ENCODE measurements at regions not wholly inside any gene's neighbourhood (a gene's known extent, or its start where the extent isn't known, plus 50 kb on each side); places are given as distances from the start of the nearest gene placed in this dataset.

DNA sequence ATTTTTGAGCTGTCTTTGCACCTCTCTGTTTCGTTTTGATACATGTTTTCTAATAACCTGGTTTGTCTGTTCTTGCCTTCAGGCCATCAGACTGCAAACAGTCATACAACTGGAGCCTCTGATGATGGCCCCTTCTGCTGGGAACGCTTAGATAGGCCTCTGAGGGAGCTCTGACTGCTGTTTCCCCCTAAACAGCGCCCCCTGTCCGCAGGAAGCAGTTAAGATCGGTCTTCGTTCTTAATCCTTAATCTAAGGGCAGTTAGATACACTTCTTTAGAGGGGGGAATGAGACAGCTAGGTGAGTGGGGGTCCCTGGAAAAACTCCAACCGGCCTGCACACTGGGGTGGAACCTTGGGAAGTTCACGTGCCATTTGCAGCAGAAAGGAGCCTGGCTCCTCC lies 1338.8 kb upstream of the SEL1L start:
- Histone ChIP-seq H3K4me2 (ENCODE audit: insufficient read depth, low read length) (no peak overlapping the region), H2AFZ (ENCODE audit: low read depth, low read length) (no peak overlapping the region), H3K9ac (ENCODE audit: low read depth, low read length) (no peak overlapping the region), H3K9me3 (ENCODE audit: insufficient read depth, low read length, severe bottlenecking) (no peaks in the 10 kb centered on the region), H3K4me3 (ENCODE audit: low read depth in 1 of 2, low read length in 2 of 2) (no peak overlapping the region), H3K79me2 (ENCODE audit: insufficient read depth, low read length) (no peaks in the 10 kb centered on the region), H3K4me1 (ENCODE audit: insufficient read depth, low read length) (no peaks in the 10 kb centered on the region), H3K27ac (ENCODE audit: low read length) (no peak overlapping the region), H3K27me3 (ENCODE audit: insufficient read depth, low read length, poor library complexity) (no peaks in the 10 kb centered on the region), H4K20me1 (ENCODE audit: insufficient read depth, low read length) (no peaks in the 10 kb centered on the region), H3K36me3 (ENCODE audit: insufficient read depth, low read length) (no peaks in the 10 kb centered on the region)
- DNase-seq (no peak), ATAC-seq (ENCODE audit: insufficient read depth, low read depth) (no peak)
- no peak for TF ChIP-seq EZH2 (IDR thresholded peaks at IDR 0.05; ENCODE audit: borderline replicate concordance, low read depth, low read length, severe bottlenecking)
- TF ChIP-seq, protein P1, sequence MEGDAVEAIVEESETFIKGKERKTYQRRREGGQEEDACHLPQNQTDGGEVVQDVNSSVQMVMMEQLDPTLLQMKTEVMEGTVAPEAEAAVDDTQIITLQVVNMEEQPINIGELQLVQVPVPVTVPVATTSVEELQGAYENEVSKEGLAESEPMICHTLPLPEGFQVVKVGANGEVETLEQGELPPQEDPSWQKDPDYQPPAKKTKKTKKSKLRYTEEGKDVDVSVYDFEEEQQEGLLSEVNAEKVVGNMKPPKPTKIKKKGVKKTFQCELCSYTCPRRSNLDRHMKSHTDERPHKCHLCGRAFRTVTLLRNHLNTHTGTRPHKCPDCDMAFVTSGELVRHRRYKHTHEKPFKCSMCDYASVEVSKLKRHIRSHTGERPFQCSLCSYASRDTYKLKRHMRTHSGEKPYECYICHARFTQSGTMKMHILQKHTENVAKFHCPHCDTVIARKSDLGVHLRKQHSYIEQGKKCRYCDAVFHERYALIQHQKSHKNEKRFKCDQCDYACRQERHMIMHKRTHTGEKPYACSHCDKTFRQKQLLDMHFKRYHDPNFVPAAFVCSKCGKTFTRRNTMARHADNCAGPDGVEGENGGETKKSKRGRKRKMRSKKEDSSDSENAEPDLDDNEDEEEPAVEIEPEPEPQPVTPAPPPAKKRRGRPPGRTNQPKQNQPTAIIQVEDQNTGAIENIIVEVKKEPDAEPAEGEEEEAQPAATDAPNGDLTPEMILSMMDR (IDR thresholded peaks at IDR 0.05; ENCODE audit: borderline replicate concordance, extremely low read depth, low read length, poor library complexity, severe bottlenecking) = peak; percentile 24

GRCh38 chr14:82878951-82879350 lies 1345.3 kb upstream of the SEL1L start:
- Histone ChIP-seq H3K36me3 (ENCODE audit: insufficient read depth, low read length) (no peaks in the 10 kb centered on the region), H3K27me3 (ENCODE audit: insufficient read depth, low read length, poor library complexity) (no peaks in the 10 kb centered on the region), H3K27ac (ENCODE audit: low read length) (no peak overlapping the region), H3K4me2 (ENCODE audit: insufficient read depth, low read length) (no peak overlapping the region), H3K9ac (ENCODE audit: low read depth, low read length) (no peak overlapping the region), H4K20me1 (ENCODE audit: insufficient read depth, low read length) (no peaks in the 10 kb centered on the region), H3K79me2 (ENCODE audit: insufficient read depth, low read length) (no peaks in the 10 kb centered on the region), H3K4me1 (ENCODE audit: insufficient read depth, low read length) (no peaks in the 10 kb centered on the region), H3K4me3 (ENCODE audit: low read depth in 1 of 2, low read length in 2 of 2) (no peak overlapping the region), H3K9me3 (ENCODE audit: insufficient read depth, low read length, severe bottlenecking) (no peaks in the 10 kb centered on the region), H2AFZ (ENCODE audit: low read depth, low read length) (no peak overlapping the region)
- no peak for DNase-seq
- ATAC-seq (ENCODE audit: insufficient read depth, low read depth) = no peak
- TF ChIP-seq, protein P1 (IDR thresholded peaks at IDR 0.05; ENCODE audit: borderline replicate concordance, extremely low read depth, low read length, poor library complexity, severe bottlenecking) = no peak
- TF ChIP-seq EZH2 (IDR thresholded peaks at IDR 0.05; ENCODE audit: borderline replicate concordance, low read depth, low read length, severe bottlenecking) = no peak

DNA sequence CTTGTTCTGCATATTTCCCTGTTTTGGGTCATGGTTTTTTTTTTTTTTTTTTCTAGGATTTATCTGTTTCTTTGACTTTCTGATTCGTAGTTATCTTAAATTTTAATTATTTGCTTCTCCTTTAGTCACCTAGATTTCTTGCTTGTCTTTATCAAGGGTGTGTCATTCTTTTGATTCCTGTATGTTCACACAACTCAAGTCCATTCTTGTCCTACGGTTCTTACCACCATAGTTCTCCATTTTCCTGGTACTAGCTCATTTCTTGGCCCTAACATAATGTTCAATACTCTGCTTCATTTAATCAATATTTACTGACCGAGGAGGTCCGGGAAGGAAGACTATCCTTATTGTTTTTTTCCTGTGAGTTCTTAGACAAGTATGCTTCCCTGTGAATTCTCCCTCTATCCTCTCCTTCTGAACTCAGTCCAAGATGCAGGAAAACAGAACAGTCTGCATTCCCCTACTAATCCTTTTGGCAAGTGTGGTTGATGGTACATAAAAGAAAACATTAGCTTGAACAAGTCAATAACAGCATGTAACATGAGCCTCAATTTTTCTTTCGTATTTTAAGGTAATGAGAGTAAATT lies 1346.4 kb upstream of the SEL1L start:
- Histone ChIP-seq H3K4me1 (ENCODE audit: insufficient read depth, low read length) (no peaks in the 10 kb centered on the region), H3K4me2 (ENCODE audit: insufficient read depth, low read length) (no peak overlapping the region), H3K27me3 (ENCODE audit: insufficient read depth, low read length, poor library complexity) (no peaks in the 10 kb centered on the region), H2AFZ (ENCODE audit: low read depth, low read length) (no peak overlapping the region), H3K36me3 (ENCODE audit: insufficient read depth, low read length) (no peaks in the 10 kb centered on the region), H3K9ac (ENCODE audit: low read depth, low read length) (no peak overlapping the region), H3K9me3 (ENCODE audit: insufficient read depth, low read length, severe bottlenecking) (no peaks in the 10 kb centered on the region), H3K79me2 (ENCODE audit: insufficient read depth, low read length) (no peaks in the 10 kb centered on the region), H4K20me1 (ENCODE audit: insufficient read depth, low read length) (no peaks in the 10 kb centered on the region), H3K27ac (ENCODE audit: low read length) (no peak overlapping the region), H3K4me3 (ENCODE audit: low read depth in 1 of 2, low read length in 2 of 2) (no peak overlapping the region)
- ATAC-seq (ENCODE audit: insufficient read depth, low read depth) (no peak), DNase-seq (no peak)
- TF ChIP-seq EZH2 (IDR thresholded peaks at IDR 0.05; ENCODE audit: borderline replicate concordance, low read depth, low read length, severe bottlenecking) = no peak
- TF ChIP-seq, protein P1 (IDR thresholded peaks at IDR 0.05; ENCODE audit: borderline replicate concordance, extremely low read depth, low read length, poor library complexity, severe bottlenecking) = no peak

All from DND-41 (cell line).